H1 (cell line): ENCODE measurements at regions not wholly inside any gene's neighbourhood (a gene's known extent, or its start where the extent isn't known, plus 50 kb on each side); places are given as distances from the start of the nearest gene placed in this dataset.

Experiments
- BACH1 ChIP-seq: IDR thresholded peaks from 2 replicates; pipeline ENCODE4 v1.6.1; 2012; ENCODE audit warnings: low read length, improper control_type of control experiment
- BRCA1 ChIP-seq: IDR thresholded peaks from 2 replicates; pipeline ENCODE4 v1.6.1; 2012; ENCODE audit warnings: low read depth, low read length, improper control_type of control experiment
- CREB1 ChIP-seq: IDR thresholded peaks from 2 replicates; pipeline ENCODE4 v1.6.1; 2012; ENCODE audit warnings: inconsistent platforms
- EZH2 ChIP-seq: fragments of 200-600 bp; sonication (generic); IDR thresholded peaks from 2 replicates; pipeline ENCODE4 v1.7.1; 2012; ENCODE audit warnings: low read depth, mild to moderate bottlenecking, moderate library complexity, low read length, inconsistent platforms; ENCODE audit not compliant: severe bottlenecking
- JUND ChIP-seq: IDR thresholded peaks from 2 replicates; pipeline ENCODE4 v1.6.1; 2011; ENCODE audit warnings: mild to moderate bottlenecking, improper control_type of control experiment, low read length
- POU5F1 ChIP-seq: IDR thresholded peaks from 2 replicates; pipeline ENCODE4 v1.6.1; 2011; ENCODE audit warnings: low read depth, mild to moderate bottlenecking, low read length, moderate library complexity
- SP4 ChIP-seq: IDR thresholded peaks from 2 replicates; pipeline ENCODE4 v1.6.1; 2012; ENCODE audit warnings: low read length, inconsistent platforms

DNA sequence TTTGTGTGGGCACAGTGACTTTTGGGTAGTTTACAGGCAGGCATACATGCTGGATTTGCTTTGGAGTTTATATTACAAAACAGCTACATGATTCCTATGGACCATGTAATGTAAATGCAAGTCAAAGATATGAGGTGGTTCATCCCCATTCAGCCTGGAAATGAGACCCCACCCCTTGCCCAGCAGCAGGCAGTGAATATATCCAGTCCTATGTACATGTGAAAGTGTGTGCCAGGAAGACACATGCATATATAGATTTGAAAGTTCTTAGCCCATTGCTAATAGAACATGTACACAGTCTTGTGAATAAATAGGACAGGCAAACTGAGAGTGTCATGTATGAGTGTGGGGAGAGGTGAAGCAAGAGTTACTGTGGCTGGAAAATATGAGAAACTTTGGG, 65.3 kb downstream of the FZD1 start (continued):
- TF ChIP-seq BACH1 (no peak), POU5F1 (no peak), CREB1 (no peak), JUND (no peak), BRCA1 (no peak), SP4 (no peak), EZH2 (no peak)
- TF ChIP-seq, all 59 proteins: peak for 0
